SK-N-MC (cell line): ENCODE measurements at regions not wholly inside any gene's neighbourhood (a gene's known extent, or its start where the extent isn't known, plus 50 kb on each side); places are given as distances from the start of the nearest gene placed in this dataset.

Source experiments
- EZH2 ChIP-seq: fragments of 200-600 bp; sonication (generic); IDR thresholded peaks from one replicate; pipeline ENCODE4 v1.6.1; 2017; ENCODE audit warnings: antibody characterized with exemption
- POLR2AphosphoS5 ChIP-seq: IDR thresholded peaks from 2 replicates; pipeline ENCODE4 v1.6.1; 2012; ENCODE audit warnings: mild to moderate bottlenecking, low read depth, low read length, borderline replicate concordance

GRCh38 chr10:33799281-33799943 lies 464.9 kb upstream of the NRP1 start:
- no peak for TF ChIP-seq POLR2AphosphoS5
- TF ChIP-seq EZH2: no peak
